ENCODE measurements at regions not wholly inside any gene's neighbourhood (a gene's known extent, or its start where the extent isn't known, plus 50 kb on each side); places are given as distances from the start of the nearest gene placed in this dataset.

DNA sequence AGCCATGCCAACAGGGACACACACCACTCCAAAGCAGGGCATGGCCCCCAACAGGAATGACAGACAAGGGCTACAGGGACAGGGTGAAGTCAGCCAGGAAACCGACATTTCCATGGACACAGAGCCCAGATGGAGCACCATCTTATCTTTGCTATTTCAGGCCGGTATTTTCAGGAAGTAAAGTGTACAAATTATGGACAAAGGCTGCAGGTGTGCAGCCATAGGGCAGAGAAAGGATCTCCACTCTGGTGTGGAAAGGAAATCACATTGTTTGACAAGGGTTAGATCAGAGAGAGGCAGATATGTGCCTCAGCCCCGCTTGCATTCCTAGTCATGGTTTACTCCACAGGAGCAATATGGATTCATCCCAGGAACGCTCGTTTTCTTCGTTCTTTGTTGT, 81.7 kb upstream of the SLC22A23 start:
- DNase-seq (ENCODE audit: low read depth, low spot score): no peak
- no peaks in the 10 kb centered on the region for H3K4me1 ChIP-seq (ENCODE audit: control insufficient read depth, insufficient read depth, low read length)
- H3K9me3 ChIP-seq (ENCODE audit: control insufficient read depth, insufficient read depth, low read depth, low read length): no peaks in the 10 kb centered on the region
- POLR2A ChIA-PET: no interaction called here
- CTCF ChIA-PET: no interaction called here
- no TSS peak for BruUV-seq (replicated peaks)
- TF ChIP-seq SIN3A (IDR thresholded peaks at IDR 0.05; ENCODE audit: borderline replicate concordance, insufficient read depth, low read depth, low read length) (no peak), POLR2AphosphoS5 (IDR thresholded peaks at IDR 0.05; ENCODE audit: low read depth, low read length) (no peak), TCF7L2 (IDR thresholded peaks at IDR 0.05; ENCODE audit: low read depth, low read length) (no peak)
- TF ChIP-seq, protein P1, sequence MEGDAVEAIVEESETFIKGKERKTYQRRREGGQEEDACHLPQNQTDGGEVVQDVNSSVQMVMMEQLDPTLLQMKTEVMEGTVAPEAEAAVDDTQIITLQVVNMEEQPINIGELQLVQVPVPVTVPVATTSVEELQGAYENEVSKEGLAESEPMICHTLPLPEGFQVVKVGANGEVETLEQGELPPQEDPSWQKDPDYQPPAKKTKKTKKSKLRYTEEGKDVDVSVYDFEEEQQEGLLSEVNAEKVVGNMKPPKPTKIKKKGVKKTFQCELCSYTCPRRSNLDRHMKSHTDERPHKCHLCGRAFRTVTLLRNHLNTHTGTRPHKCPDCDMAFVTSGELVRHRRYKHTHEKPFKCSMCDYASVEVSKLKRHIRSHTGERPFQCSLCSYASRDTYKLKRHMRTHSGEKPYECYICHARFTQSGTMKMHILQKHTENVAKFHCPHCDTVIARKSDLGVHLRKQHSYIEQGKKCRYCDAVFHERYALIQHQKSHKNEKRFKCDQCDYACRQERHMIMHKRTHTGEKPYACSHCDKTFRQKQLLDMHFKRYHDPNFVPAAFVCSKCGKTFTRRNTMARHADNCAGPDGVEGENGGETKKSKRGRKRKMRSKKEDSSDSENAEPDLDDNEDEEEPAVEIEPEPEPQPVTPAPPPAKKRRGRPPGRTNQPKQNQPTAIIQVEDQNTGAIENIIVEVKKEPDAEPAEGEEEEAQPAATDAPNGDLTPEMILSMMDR (IDR thresholded peaks at IDR 0.05): no peak
- TF ChIP-seq, protein P2, sequence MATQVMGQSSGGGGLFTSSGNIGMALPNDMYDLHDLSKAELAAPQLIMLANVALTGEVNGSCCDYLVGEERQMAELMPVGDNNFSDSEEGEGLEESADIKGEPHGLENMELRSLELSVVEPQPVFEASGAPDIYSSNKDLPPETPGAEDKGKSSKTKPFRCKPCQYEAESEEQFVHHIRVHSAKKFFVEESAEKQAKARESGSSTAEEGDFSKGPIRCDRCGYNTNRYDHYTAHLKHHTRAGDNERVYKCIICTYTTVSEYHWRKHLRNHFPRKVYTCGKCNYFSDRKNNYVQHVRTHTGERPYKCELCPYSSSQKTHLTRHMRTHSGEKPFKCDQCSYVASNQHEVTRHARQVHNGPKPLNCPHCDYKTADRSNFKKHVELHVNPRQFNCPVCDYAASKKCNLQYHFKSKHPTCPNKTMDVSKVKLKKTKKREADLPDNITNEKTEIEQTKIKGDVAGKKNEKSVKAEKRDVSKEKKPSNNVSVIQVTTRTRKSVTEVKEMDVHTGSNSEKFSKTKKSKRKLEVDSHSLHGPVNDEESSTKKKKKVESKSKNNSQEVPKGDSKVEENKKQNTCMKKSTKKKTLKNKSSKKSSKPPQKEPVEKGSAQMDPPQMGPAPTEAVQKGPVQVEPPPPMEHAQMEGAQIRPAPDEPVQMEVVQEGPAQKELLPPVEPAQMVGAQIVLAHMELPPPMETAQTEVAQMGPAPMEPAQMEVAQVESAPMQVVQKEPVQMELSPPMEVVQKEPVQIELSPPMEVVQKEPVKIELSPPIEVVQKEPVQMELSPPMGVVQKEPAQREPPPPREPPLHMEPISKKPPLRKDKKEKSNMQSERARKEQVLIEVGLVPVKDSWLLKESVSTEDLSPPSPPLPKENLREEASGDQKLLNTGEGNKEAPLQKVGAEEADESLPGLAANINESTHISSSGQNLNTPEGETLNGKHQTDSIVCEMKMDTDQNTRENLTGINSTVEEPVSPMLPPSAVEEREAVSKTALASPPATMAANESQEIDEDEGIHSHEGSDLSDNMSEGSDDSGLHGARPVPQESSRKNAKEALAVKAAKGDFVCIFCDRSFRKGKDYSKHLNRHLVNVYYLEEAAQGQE (IDR thresholded peaks at IDR 0.05; ENCODE audit: insufficient read depth in 1 of 2, low read depth in 2 of 2, low read length in 1 of 2): no peak
- no peak overlapping the region for H3K27ac ChIP-seq (ENCODE audit: low read length)
- no peak overlapping the region for H3K4me3 ChIP-seq (ENCODE audit: low read depth in 2 of 2, low read length in 2 of 2)
- peaks cover 19% of the 10 kb centered on the region for H3K27me3 ChIP-seq (ENCODE audit: control insufficient read depth, insufficient read depth, low read length)
- in situ Hi-C loops (cut with HindIII; ENCODE audit: low pct_unique_long_range_greater_than_20kb, low sequenced_read_pairs) (no loop called here), intact Hi-C loops (cut with micrococcal nuclease; ENCODE audit: unreplicated experiment) (no loop called here)
- no peak for ATAC-seq
- no peaks in the 10 kb centered on the region for H3K36me3 ChIP-seq (ENCODE audit: control insufficient read depth, insufficient read depth, low read length)

DNA sequence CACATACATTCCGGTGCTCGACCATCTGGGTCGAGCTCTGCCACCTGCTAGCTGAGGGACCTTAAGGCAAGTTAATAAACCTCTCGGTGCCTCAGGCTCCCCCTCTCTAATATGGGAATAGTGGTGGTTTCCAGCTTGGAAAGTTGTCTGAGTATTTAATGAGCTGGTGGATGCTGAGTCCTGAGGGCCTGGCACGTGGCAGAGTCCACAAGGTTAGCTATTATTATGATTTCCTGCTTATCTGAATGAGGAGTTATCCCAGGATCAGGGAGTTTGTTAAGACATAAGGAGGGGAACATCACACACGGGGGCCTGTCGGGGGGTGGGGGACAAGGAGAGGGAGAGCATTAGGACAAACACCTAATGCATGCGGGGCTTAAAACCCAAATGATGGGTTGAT, 80.1 kb upstream of the SLC22A23 start:
- CTCF ChIA-PET: interaction anchor here (0.6 kb wide), 1 partner anchor 94 kb away, joined by 6 read pairs; no protein-coding TSS in a partner anchor
- intact Hi-C loops (cut with micrococcal nuclease; ENCODE audit: unreplicated experiment) (no loop called here), in situ Hi-C loops (cut with HindIII; ENCODE audit: low pct_unique_long_range_greater_than_20kb, low sequenced_read_pairs) (no loop called here)

More for the DNA sequence above, 80.1 kb upstream of the SLC22A23 start:
- Histone ChIP-seq H3K4me1 (ENCODE audit: control insufficient read depth, insufficient read depth, low read length) (no peaks in the 10 kb centered on the region), H3K27me3 (ENCODE audit: control insufficient read depth, insufficient read depth, low read length) (peaks cover 21% of the 10 kb centered on the region), H3K27ac (ENCODE audit: low read length) (no peak overlapping the region), H3K36me3 (ENCODE audit: control insufficient read depth, insufficient read depth, low read length) (no peaks in the 10 kb centered on the region), H3K9me3 (ENCODE audit: control insufficient read depth, insufficient read depth, low read depth, low read length) (no peaks in the 10 kb centered on the region), H3K4me3 (ENCODE audit: low read depth in 2 of 2, low read length in 2 of 2) (no peak overlapping the region)
- POLR2A ChIA-PET: no interaction called here
- DNase-seq (ENCODE audit: low read depth, low spot score) (no peak), ATAC-seq (no peak)
- TF ChIP-seq TCF7L2 (IDR thresholded peaks at IDR 0.05; ENCODE audit: low read depth, low read length) (no peak), SIN3A (IDR thresholded peaks at IDR 0.05; ENCODE audit: borderline replicate concordance, insufficient read depth, low read depth, low read length) (no peak), POLR2AphosphoS5 (IDR thresholded peaks at IDR 0.05; ENCODE audit: low read depth, low read length) (no peak)
- TF ChIP-seq, protein P2 (IDR thresholded peaks at IDR 0.05; ENCODE audit: insufficient read depth in 1 of 2, low read depth in 2 of 2, low read length in 1 of 2): no peak
- TF ChIP-seq, protein P1 (IDR thresholded peaks at IDR 0.05): no peak
- BruUV-seq (replicated peaks): no TSS peak
